ENCODE measurements at regions not wholly inside any gene's neighbourhood (a gene's known extent, or its start where the extent isn't known, plus 50 kb on each side); places are given as distances from the start of the nearest gene placed in this dataset.
"Not testable (repeated sequence)": the region's sequence is repeated elsewhere in the genome, so short reads cannot be mapped to it uniquely, and the experiment has no call there.

DNA sequence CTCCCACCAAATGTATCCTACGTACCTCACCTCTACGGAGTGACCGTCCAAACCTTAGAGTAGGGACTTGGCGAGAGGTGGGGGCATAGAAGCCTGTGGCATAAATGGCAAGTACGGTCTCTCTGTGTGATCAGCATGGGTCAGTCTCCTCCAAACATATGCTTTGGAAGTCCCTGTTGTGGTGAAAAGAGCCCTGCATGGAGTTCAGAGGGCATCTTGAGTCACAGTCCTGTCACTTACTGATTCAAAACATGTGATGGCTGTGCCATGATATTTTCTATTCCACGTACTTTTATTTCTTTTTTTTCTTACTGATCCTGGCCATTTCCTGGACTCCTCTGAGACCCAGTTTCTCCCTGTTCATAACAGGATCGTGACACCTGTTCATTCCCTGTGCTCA is 67.5 kb upstream of the CEP85L start:
- Histone ChIP-seq H3K79me2 (ENCODE audit: control insufficient read depth, insufficient read depth, low read length) (no peaks in the 10 kb centered on the region), H3K36me3 (ENCODE audit: control insufficient read depth, insufficient read depth, low read length) (no peaks in the 10 kb centered on the region), H3K27ac (ENCODE audit: insufficient read depth, low read length) (no peak overlapping the region), H3K9ac (ENCODE audit: insufficient read depth, low read length) (no peak overlapping the region), H3K4me1 (ENCODE audit: control insufficient read depth, extremely low read depth, insufficient read depth, low read length) (peaks cover 3% of the 10 kb centered on the region), H3K27me3 (ENCODE audit: control insufficient read depth, insufficient read depth, low read length) (no peaks in the 10 kb centered on the region), H3K4me2 (ENCODE audit: extremely low read depth, insufficient read depth, low read length) (no peak overlapping the region), H3K9me3 (ENCODE audit: control insufficient read depth, insufficient read depth, low read depth, low read length) (no peaks in the 10 kb centered on the region), H2AFZ (ENCODE audit: low read length) (no peak overlapping the region), H3K4me3 (replicated peaks in 1 of 4; ENCODE audit: control extremely low read depth in 1 of 4, insufficient read depth in 1 of 4, low read depth in 3 of 4, low read length in 4 of 4) (no peak overlapping the region), H4K20me1 (ENCODE audit: control insufficient read depth, extremely low read depth, insufficient read depth, low read length) (no peaks in the 10 kb centered on the region)
- no peak for TF ChIP-seq EZH2 (IDR thresholded peaks at IDR 0.05; ENCODE audit: low read length, missing control alignments)
- TF ChIP-seq, protein P1, sequence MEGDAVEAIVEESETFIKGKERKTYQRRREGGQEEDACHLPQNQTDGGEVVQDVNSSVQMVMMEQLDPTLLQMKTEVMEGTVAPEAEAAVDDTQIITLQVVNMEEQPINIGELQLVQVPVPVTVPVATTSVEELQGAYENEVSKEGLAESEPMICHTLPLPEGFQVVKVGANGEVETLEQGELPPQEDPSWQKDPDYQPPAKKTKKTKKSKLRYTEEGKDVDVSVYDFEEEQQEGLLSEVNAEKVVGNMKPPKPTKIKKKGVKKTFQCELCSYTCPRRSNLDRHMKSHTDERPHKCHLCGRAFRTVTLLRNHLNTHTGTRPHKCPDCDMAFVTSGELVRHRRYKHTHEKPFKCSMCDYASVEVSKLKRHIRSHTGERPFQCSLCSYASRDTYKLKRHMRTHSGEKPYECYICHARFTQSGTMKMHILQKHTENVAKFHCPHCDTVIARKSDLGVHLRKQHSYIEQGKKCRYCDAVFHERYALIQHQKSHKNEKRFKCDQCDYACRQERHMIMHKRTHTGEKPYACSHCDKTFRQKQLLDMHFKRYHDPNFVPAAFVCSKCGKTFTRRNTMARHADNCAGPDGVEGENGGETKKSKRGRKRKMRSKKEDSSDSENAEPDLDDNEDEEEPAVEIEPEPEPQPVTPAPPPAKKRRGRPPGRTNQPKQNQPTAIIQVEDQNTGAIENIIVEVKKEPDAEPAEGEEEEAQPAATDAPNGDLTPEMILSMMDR (conservative IDR thresholded peaks at IDR 0.05 in 1 of 2, IDR thresholded peaks at IDR 0.05 in 1 of 2; ENCODE audit: low read depth in 1 of 2, low read length in 2 of 2), result no peak
- no peak for DNase-seq (ENCODE audit: low read depth in 2 of 2)

DNA sequence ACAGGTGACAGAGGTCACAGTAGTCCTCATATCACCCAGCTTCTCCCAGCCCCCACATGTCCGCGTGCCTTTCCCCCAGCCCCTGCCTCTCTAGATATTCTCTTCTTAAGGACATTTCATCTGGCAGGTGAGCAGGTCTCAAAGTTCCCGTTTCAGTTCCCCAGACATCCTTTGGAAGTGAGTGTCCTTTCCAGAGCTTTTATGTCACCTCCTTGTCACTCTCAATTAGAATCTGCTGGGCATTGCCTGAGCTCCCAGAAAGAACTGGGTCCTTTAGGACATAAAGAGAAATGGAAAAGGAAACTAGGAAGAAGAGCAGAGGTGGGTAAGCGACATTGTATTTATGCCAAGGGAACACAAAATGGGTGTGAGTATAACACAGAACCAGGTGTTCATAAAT is 66.9 kb upstream of the CEP85L start:
- no peaks in the 10 kb centered on the region for H3K9me3 ChIP-seq (ENCODE audit: control insufficient read depth, insufficient read depth, low read depth, low read length)
- H3K4me2 ChIP-seq (ENCODE audit: extremely low read depth, insufficient read depth, low read length), result no peak overlapping the region
- H3K27ac ChIP-seq (ENCODE audit: insufficient read depth, low read length), result no peak overlapping the region
- TF ChIP-seq, protein P1 (conservative IDR thresholded peaks at IDR 0.05 in 1 of 2, IDR thresholded peaks at IDR 0.05 in 1 of 2; ENCODE audit: low read depth in 1 of 2, low read length in 2 of 2), result no peak
- no peak overlapping the region for H3K4me3 ChIP-seq (replicated peaks in 1 of 4; ENCODE audit: control extremely low read depth in 1 of 4, insufficient read depth in 1 of 4, low read depth in 3 of 4, low read length in 4 of 4)
- no peak overlapping the region for H2AFZ ChIP-seq (ENCODE audit: low read length)
- no peaks in the 10 kb centered on the region for H4K20me1 ChIP-seq (ENCODE audit: control insufficient read depth, extremely low read depth, insufficient read depth, low read length)
- peaks cover 3% of the 10 kb centered on the region for H3K4me1 ChIP-seq (ENCODE audit: control insufficient read depth, extremely low read depth, insufficient read depth, low read length)
- no peak overlapping the region for H3K9ac ChIP-seq (ENCODE audit: insufficient read depth, low read length)
- no peak for DNase-seq (ENCODE audit: low read depth in 2 of 2)
- H3K27me3 ChIP-seq (ENCODE audit: control insufficient read depth, insufficient read depth, low read length), result no peaks in the 10 kb centered on the region
- H3K36me3 ChIP-seq (ENCODE audit: control insufficient read depth, insufficient read depth, low read length), result no peaks in the 10 kb centered on the region
- H3K79me2 ChIP-seq (ENCODE audit: control insufficient read depth, insufficient read depth, low read length), result no peaks in the 10 kb centered on the region

DNA sequence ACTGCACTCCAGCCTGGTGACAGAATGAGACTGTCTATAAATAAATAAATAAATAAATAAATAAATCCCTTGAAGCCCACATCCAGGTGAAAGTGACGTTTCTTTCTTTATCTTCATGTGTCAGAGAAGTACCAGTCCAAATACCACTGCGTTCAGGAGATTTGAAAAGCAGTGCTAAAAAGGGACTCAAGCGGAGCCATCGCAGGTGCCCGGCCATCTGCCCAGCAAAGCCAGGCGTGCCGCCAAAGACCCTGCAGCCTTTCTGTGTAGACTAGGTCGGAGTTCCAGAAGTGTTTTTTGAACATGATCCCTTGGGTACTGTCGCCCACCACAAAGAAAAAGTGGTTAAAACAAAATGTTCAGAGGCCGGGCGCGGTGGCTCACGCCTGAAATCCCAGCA is 65.7 kb upstream of the CEP85L start:
- H3K4me3 ChIP-seq (replicated peaks in 1 of 4; ENCODE audit: control extremely low read depth in 1 of 4, insufficient read depth in 1 of 4, low read depth in 3 of 4, low read length in 4 of 4), result no peak overlapping the region
- H3K4me2 ChIP-seq (ENCODE audit: extremely low read depth, insufficient read depth, low read length), result no peak overlapping the region
- DNase-seq (ENCODE audit: low read depth in 2 of 2), result no peak
- peaks cover 3% of the 10 kb centered on the region for H3K4me1 ChIP-seq (ENCODE audit: control insufficient read depth, extremely low read depth, insufficient read depth, low read length)
- no peaks in the 10 kb centered on the region for H3K79me2 ChIP-seq (ENCODE audit: control insufficient read depth, insufficient read depth, low read length)
- H3K9me3 ChIP-seq (ENCODE audit: control insufficient read depth, insufficient read depth, low read depth, low read length), result no peaks in the 10 kb centered on the region
- TF ChIP-seq, protein P1 (conservative IDR thresholded peaks at IDR 0.05 in 1 of 2, IDR thresholded peaks at IDR 0.05 in 1 of 2; ENCODE audit: low read depth in 1 of 2, low read length in 2 of 2), result no peak
- no peak for TF ChIP-seq EZH2 (IDR thresholded peaks at IDR 0.05; ENCODE audit: low read length, missing control alignments)
- H3K27me3 ChIP-seq (ENCODE audit: control insufficient read depth, insufficient read depth, low read length), result no peaks in the 10 kb centered on the region
- no peak overlapping the region for H3K27ac ChIP-seq (ENCODE audit: insufficient read depth, low read length)
- no peak overlapping the region for H3K9ac ChIP-seq (ENCODE audit: insufficient read depth, low read length)
- H4K20me1 ChIP-seq (ENCODE audit: control insufficient read depth, extremely low read depth, insufficient read depth, low read length), result no peaks in the 10 kb centered on the region
- H3K36me3 ChIP-seq (ENCODE audit: control insufficient read depth, insufficient read depth, low read length), result no peaks in the 10 kb centered on the region
- no peak overlapping the region for H2AFZ ChIP-seq (ENCODE audit: low read length)

DNA sequence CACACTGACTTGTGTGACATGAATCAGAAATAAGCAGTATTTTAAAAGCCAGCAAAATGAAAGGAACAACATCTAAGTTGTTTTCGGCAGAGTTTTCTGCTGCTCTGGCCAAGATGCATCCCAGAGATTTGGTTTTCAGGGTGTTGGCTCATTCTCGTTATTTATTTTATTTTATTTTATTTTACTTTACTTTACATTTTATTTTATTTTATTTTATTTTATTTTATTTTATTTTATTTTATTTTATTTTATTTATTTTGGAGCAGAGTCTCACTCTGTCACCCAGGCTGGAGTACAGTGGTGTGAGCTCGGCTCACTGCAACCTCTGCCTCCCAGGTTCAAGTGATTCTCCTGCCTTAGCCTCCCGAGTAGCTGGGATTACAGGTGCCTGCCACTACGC is 64.5 kb upstream of the CEP85L start:
- H3K4me2 ChIP-seq (ENCODE audit: extremely low read depth, insufficient read depth, low read length); H3K27me3 ChIP-seq (ENCODE audit: control insufficient read depth, insufficient read depth, low read length); H3K36me3 ChIP-seq (ENCODE audit: control insufficient read depth, insufficient read depth, low read length); H3K79me2 ChIP-seq (ENCODE audit: control insufficient read depth, insufficient read depth, low read length); H3K4me1 ChIP-seq (ENCODE audit: control insufficient read depth, extremely low read depth, insufficient read depth, low read length); H4K20me1 ChIP-seq (ENCODE audit: control insufficient read depth, extremely low read depth, insufficient read depth, low read length); H3K9me3 ChIP-seq (ENCODE audit: control insufficient read depth, insufficient read depth, low read depth, low read length); H3K9ac ChIP-seq (ENCODE audit: insufficient read depth, low read length); H3K4me3 ChIP-seq (replicated peaks in 1 of 4; ENCODE audit: control extremely low read depth in 1 of 4, insufficient read depth in 1 of 4, low read depth in 3 of 4, low read length in 4 of 4); H2AFZ ChIP-seq (ENCODE audit: low read length); DNase-seq (ENCODE audit: low read depth in 2 of 2); H3K27ac ChIP-seq (ENCODE audit: insufficient read depth, low read length): not testable (repeated sequence)
